SK-N-MC (cell line): ENCODE measurements at regions not wholly inside any gene's neighbourhood (a gene's known extent, or its start where the extent isn't known, plus 50 kb on each side); places are given as distances from the start of the nearest gene placed in this dataset.

Experiments
- DNase-seq: peaks from one replicate; pipeline ENCODE4 v3.0.0-alpha.2; 2011; ENCODE audit warnings: low read depth, low spot score
- H3K27ac ChIP-seq: fragments of 200-600 bp; sonication (generic); 2 replicates; pipeline ENCODE4 v1.5.1; 2016; ENCODE audit warnings: mixed run types
- H3K36me3 ChIP-seq: fragments of 200-600 bp; sonication (generic); 2 replicates; pipeline ENCODE4 v1.6.1; 2017; ENCODE audit warnings: antibody characterized with exemption, low read length, mixed read lengths; ENCODE audit not compliant: insufficient read depth
- H3K4me3 ChIP-seq: fragments of 200-600 bp; sonication (generic); 2 replicates; pipeline ENCODE4 v1.5.1; 2016
- H3K9ac ChIP-seq: fragments of 200-600 bp; sonication (generic); 2 replicates; pipeline ENCODE4 v1.8.0; 2017; ENCODE audit warnings: mixed run types, mixed read lengths; ENCODE audit not compliant: insufficient read length
- H3K9me3 ChIP-seq: fragments of 200-600 bp; sonication (generic); 2 replicates; pipeline ENCODE4 v1.6.1; 2017; ENCODE audit warnings: low read depth, mild to moderate bottlenecking, antibody characterized with exemption, low read length, moderate library complexity, mixed read lengths
- EZH2 ChIP-seq: fragments of 200-600 bp; sonication (generic); IDR thresholded peaks from one replicate; pipeline ENCODE4 v1.6.1; 2017; ENCODE audit warnings: antibody characterized with exemption
- FOXP2 ChIP-seq: optimal IDR thresholded peaks from 2 replicates; pipeline ENCODE3; 2011; ENCODE audit warnings: mild to moderate bottlenecking, moderate library complexity; ENCODE audit not compliant: insufficient read depth; ENCODE audit errors: extremely low read length, control extremely low read depth
- POLR2AphosphoS5 ChIP-seq: IDR thresholded peaks from 2 replicates; pipeline ENCODE4 v1.6.1; 2012; ENCODE audit warnings: mild to moderate bottlenecking, low read depth, low read length, borderline replicate concordance

DNA sequence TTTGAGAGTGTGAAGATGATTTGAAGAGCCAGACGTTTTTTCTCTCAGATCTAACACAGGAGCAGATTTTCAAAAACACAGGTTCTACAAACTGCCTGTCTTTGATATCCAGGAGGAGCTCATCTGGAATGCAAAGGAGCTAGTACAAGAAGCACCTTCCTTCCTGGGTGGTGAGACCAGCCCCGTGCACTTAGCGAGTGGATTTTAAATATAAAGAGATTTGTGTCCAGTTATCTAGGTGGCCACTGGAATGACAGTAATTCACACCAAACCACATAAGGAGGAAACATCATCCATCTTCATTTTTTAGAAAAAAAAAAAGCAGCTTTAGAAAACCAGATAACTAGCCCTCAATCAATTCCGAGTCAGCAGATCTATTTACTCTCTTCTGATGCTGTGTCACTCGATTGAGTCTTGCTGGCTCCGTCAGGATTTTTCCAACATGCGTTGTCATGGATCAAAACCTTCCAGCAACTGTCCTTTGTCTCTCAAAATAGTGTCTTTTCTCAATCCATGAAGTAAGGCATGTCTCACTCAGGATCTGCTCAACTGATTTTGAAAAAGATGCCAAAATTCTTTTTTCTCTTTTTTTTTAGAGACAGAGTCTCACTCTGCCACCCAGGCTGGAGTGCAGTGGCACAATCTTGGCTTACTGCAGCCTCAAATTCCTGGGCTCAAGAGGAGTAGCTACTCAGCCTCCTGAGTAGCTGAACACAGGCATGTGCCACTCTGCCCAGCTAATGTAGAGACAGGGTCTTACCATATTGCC is 451.2 kb upstream of the PSMD7 start:
- no peak overlapping the region for H3K9ac ChIP-seq
- no peak overlapping the region for H3K27ac ChIP-seq
- no peak for DNase-seq
- no peaks in the 10 kb centered on the region for H3K36me3 ChIP-seq
- no peak overlapping the region for H3K4me3 ChIP-seq
- no peaks in the 10 kb centered on the region for H3K9me3 ChIP-seq
- TF ChIP-seq EZH2, result no peak
- TF ChIP-seq POLR2AphosphoS5, result no peak
- no peak for TF ChIP-seq FOXP2

DNA sequence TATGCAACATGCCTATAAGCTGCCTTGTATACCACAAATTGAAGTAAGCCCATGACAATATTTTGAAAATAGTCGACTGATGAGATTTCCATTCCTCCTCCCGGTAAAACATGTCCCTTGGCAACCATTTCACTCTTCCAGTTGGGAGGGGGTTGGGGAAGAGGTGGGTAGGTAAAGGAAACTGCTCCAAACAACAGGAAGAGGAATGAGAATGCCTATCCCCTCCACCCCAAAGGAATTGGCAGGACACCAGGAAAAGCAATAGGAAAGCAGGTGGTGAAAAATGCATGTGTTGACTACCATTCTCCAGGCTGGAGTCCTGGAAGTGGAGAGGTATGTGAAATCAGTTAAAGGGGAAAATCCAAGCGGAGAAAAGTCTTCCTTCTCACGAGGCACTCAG is 455.9 kb upstream of the PSMD7 start:
- no peak overlapping the region for H3K9ac ChIP-seq
- TF ChIP-seq FOXP2 (no peak), EZH2 (no peak), POLR2AphosphoS5 (no peak)

DNA sequence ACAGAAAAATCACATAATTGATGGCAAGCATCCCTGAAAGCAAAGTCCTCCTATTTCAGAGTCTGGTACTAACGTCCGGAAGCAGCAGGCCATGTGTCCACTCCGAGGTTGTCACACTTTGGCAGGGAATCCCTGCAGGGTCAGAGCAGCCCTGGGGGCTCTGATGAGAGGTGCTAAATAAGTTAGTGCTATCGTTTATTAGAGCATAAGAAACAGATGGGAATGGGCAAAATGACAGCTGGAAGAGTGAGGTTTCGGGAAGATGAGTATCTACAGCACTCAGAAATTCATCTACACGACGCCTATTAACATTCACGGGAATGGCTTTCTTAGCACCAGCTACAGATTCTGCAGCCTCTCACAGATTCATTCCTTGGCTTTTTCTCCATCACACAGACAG is 465.4 kb upstream of the PSMD7 start:
- Histone ChIP-seq H3K27ac (no peak overlapping the region), H3K36me3 (no peaks in the 10 kb centered on the region), H3K9ac (no peak overlapping the region), H3K9me3 (no peaks in the 10 kb centered on the region), H3K4me3 (no peak overlapping the region)
- no peak for DNase-seq
- TF ChIP-seq POLR2AphosphoS5 (no peak), FOXP2 (no peak), EZH2 (no peak)

More for the DNA sequence above, 455.9 kb upstream of the PSMD7 start:
- DNase-seq, result no peak
- H3K9me3 ChIP-seq, result no peaks in the 10 kb centered on the region
- H3K4me3 ChIP-seq, result no peak overlapping the region
- no peak overlapping the region for H3K27ac ChIP-seq
- no peaks in the 10 kb centered on the region for H3K36me3 ChIP-seq

DNA sequence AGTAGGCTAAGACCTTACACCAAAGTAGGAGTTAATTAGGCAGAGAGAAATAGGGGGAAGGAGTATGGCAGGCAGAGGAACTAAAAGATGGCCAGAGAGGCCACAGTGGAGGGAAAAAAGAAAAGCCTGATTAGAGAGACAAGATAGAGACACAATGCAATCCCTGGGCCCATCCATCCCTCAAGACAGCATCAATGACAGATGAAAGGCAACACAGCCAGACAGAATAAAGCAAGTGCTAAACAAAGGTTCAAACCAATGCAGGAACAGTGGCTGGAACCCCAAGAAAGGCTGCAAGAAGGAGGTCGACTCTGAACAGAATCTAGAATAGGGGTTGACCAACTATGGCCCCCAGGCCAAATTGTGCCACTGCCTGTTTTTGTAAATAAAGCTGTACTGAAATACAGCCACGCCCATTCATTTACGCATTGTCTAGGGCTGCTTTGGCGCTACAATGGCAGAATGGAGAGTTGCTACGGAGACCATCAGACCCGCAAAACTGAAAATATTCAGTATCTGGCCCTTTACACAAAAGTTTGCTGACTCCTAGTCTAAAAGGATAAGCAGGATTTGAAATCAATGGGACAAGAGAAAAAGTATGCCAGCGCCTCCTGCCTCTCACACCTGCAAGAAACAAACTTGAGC is 473.3 kb upstream of the PSMD7 start:
- Histone ChIP-seq H3K36me3 (no peaks in the 10 kb centered on the region), H3K27ac (no peak overlapping the region), H3K9ac (no peak overlapping the region), H3K9me3 (no peaks in the 10 kb centered on the region), H3K4me3 (no peak overlapping the region)
- DNase-seq, result no peak
- no peak for TF ChIP-seq POLR2AphosphoS5
- no peak for TF ChIP-seq EZH2
- TF ChIP-seq FOXP2, result no peak

DNA sequence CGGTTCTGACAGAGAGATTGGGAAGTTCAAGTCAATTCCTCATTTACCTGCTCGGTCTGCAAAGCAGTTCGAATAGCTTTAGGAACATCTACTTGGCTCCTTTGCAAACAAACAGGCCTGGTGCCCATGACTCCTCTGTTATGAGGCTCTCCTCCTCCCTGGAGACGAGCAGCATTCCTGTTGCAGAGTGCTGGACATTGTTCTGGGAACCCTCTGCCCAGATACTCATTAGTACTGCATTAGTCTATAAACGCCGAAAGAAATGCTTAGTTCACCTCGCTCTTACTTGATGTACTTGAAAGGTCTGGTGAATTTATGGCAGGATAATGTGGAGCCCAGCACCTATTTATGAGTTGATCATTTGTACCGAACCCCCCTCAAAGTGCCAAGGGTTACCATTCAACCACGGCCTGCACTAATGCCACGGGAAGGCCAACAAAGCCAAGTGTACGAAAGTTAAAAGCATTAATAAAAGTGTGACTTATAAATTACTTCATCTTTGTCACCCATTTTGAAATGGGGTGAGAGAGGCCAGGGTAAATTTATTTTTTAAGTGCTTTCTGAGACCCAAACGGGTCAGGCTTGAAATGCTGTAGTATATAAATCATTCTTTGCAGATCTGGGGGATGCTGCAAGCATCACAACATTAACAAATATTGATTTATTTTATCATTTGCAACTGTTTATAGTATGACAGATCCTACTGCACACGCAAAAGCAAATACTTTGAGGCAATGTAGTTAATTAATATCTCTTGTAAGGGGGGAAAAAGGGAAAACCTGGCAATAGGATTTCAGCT is 478.9 kb upstream of the PSMD7 start:
- no peaks in the 10 kb centered on the region for H3K36me3 ChIP-seq
- DNase-seq, result no peak
- H3K27ac ChIP-seq, result no peak overlapping the region
- no peak overlapping the region for H3K9ac ChIP-seq
- no peaks in the 10 kb centered on the region for H3K9me3 ChIP-seq
- no peak overlapping the region for H3K4me3 ChIP-seq
- TF ChIP-seq EZH2, result no peak

DNA sequence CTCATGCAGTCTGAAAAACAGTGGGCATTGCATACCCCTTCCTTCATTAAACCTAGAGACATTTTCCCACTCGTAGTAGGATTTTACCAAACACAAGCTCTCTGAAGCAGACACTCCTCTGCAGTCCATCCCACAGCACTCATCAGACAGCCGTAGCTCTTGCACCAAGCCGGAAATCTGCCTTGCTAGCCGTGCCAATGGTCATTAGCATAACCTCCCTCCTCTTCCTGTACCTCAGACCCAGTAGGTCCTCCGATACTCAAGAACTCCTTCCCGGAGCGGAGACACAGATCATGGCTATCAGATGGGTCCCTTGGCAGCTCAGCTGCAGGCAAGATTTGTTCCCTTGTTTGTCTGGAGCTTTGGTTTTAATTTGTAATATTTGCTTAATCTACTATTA is 483.1 kb upstream of the PSMD7 start:
- H3K36me3 ChIP-seq, result no peaks in the 10 kb centered on the region
- H3K9me3 ChIP-seq, result no peaks in the 10 kb centered on the region
- H3K27ac ChIP-seq, result no peak overlapping the region
- TF ChIP-seq EZH2 (no peak), FOXP2 (no peak), POLR2AphosphoS5 (no peak)
- H3K4me3 ChIP-seq, result no peak overlapping the region
- no peak overlapping the region for H3K9ac ChIP-seq
- DNase-seq, result no peak

DNA sequence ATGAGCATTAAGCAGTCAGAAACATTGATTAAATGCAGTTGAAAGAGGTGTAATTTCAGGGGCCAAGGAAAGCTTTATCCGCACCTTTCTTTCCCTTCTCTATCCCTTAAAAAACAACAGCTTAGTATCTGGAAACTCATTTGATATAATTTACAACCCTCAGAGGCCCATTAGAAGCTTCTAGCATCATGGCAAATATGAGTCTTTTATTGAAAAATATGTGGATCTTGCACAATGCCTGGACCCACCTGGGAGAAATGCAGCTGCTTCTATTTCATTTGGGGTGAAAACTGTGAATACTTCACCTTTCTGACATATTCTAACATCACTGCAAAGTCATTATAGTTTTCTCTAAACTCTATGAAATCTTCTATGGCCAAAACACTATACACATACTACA is 492.2 kb upstream of the PSMD7 start:
- no peak overlapping the region for H3K4me3 ChIP-seq
- H3K27ac ChIP-seq, result no peak overlapping the region
- H3K9ac ChIP-seq, result no peak overlapping the region
- DNase-seq, result no peak
- no peaks in the 10 kb centered on the region for H3K9me3 ChIP-seq
- H3K36me3 ChIP-seq, result no peaks in the 10 kb centered on the region
- TF ChIP-seq POLR2AphosphoS5 (no peak), FOXP2 (no peak), EZH2 (no peak)

DNA sequence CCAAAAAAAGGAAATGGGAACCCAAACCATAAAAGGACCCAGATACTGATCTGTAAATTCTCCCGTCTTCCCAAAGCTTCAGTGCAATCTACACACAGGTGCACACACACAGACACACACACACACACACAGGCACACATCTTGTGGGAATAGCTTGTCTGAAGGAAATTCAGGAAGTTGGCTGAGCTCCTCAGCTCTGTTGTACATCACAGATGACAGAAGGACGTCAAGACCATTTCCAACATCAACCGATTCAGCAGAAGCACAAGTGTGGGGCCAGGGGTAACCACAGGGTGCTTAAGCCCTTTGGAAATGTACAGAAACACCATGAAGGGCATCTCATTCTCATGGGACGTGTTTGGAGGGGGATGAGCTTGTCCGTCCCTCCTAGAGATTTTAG is 498.1 kb upstream of the PSMD7 start:
- no peak overlapping the region for H3K27ac ChIP-seq
- no peak overlapping the region for H3K9ac ChIP-seq
- no peaks in the 10 kb centered on the region for H3K36me3 ChIP-seq
- TF ChIP-seq EZH2, result no peak
- no peak for TF ChIP-seq POLR2AphosphoS5
- TF ChIP-seq FOXP2, result no peak
- DNase-seq, result no peak
- no peaks in the 10 kb centered on the region for H3K9me3 ChIP-seq
- H3K4me3 ChIP-seq, result no peak overlapping the region

DNA sequence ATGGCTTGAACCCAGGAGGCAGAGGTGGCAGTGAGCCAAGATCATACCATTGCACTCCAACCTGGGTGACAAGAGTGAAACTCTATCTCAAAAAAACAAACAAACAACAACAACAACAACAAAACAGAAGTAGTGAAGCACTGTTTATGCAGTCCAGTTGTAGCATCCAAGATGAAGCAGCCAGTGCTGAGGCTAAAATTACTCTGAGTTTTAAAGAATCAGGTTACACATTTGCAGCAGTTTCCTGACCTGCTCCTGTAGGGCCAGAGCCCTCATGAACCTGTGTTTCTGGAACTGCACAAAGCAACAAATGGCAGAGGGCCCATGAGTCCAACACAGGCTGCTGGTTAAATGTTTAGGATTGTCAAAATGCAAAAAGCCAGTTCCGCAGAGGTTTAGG is 499.5 kb upstream of the PSMD7 start:
- no peak for DNase-seq
- H3K9me3 ChIP-seq, result no peaks in the 10 kb centered on the region
- no peak overlapping the region for H3K27ac ChIP-seq
- no peak overlapping the region for H3K4me3 ChIP-seq
- no peak for TF ChIP-seq FOXP2
- TF ChIP-seq EZH2, result no peak
- TF ChIP-seq POLR2AphosphoS5, result no peak
- H3K9ac ChIP-seq, result no peak overlapping the region
- H3K36me3 ChIP-seq, result no peaks in the 10 kb centered on the region
